ENCODE measurements at regions not wholly inside any gene's neighbourhood (a gene's known extent, or its start where the extent isn't known, plus 50 kb on each side); places are given as distances from the start of the nearest gene placed in this dataset.

DNA sequence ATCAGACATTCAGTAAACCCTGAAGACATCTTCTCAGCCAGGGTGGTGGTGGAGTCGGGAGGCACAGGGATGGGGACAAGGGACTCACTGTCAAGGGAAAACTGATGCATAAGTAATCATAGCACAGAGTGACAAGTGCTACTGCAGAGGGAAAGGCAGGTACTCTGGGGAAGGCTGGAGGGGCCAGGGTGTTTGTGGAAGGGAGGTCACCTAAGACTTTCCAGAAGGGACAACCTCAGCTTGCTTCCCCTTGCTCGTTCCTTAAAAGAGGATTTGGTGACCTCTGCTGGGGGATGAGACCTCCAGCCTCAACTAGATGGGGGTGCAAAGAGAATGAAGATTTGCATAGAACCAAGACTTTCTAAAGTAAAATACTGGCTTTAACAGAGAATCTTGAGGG is 99.5 kb downstream of the SLC4A3 start:
- TF ChIP-seq POLR2A (IDR thresholded peaks at IDR 0.05) (no peak), EP300 (IDR thresholded peaks at IDR 0.05) (no peak)
